Thoracic aorta (tissue), 2 donors: ENCODE measurements at regions not wholly inside any gene's neighbourhood (a gene's known extent, or its start where the extent isn't known, plus 50 kb on each side); places are given as distances from the start of the nearest gene placed in this dataset.
"Not testable (repeated sequence)": the region's sequence is repeated elsewhere in the genome, so short reads cannot be mapped to it uniquely, and the experiment has no call there.

Source experiments
- ATAC-seq: fragments of 150-250 bp; one replicate; pipeline ENCODE4 v1.8.0; 2017; ENCODE audit warnings: low read depth; ENCODE audit not compliant: insufficient number of reproducible peaks, low FRiP score
- DNase-seq: peaks from one replicate; pipeline ENCODE4 v3.0.0-alpha.2; 2020; ENCODE audit warnings: low spot score
- H3K27ac ChIP-seq, 2 donors: fragments of 200-600 bp; sonication (generic); 1 replicate in 1 of 2; 2 replicates in 1 of 2; pipeline ENCODE4 v1.5.1; 2016; ENCODE audit warnings: mild to moderate bottlenecking in 2 of 2, moderate library complexity in 2 of 2
- H3K27me3 ChIP-seq: fragments of 200-600 bp; sonication (generic); replicated peaks from 2 replicates; pipeline ENCODE4 v1.6.0; 2016; ENCODE audit warnings: mild to moderate bottlenecking; ENCODE audit not compliant: insufficient read depth
- H3K36me3 ChIP-seq: fragments of 200-600 bp; sonication (generic); one replicate; pipeline ENCODE4 v1.5.1; 2016
- H3K4me1 ChIP-seq, 2 donors: fragments of 200-600 bp; sonication (generic); 1 replicate in 1 of 2; 2 replicates in 1 of 2; pipeline versions ENCODE4 v1.5.1 to v1.6.0; 2016; ENCODE audit warnings: low read depth in 2 of 2, mild to moderate bottlenecking in 1 of 2; ENCODE audit not compliant: control insufficient read depth in 1 of 2
- H3K4me3 ChIP-seq: fragments of 200-600 bp; sonication (generic); 2 replicates; pipeline ENCODE4 v1.5.1; 2016; ENCODE audit warnings: mild to moderate bottlenecking
- H3K9me3 ChIP-seq: fragments of 200-600 bp; sonication (generic); 2 replicates; pipeline ENCODE4 v1.5.1; 2016
- TF ChIP-seq, protein P1 (sequence below): fragments of 200-600 bp; sonication (generic); IDR thresholded peaks from one replicate; pipeline ENCODE4 v1.5.1; 2019; ENCODE audit warnings: antibody characterized with exemption

DNA sequence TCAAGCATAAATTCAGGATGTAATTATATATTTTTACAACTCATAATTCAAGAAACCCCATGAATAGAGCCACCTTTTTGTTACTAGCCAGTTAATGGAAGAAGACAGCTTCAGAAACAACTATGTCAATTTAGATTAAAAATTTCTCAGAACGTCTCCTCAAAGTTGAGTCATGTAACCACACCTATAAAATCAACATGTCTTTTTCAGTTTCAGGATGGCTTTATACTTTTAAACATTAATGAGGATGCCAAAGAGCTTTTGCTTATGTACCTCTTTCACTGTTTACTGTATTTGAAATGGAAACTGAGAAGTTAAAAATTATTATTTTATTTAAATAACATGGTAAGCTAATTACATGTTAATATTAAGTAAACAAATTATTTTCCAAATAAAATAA lies 280.1 kb downstream of the PTH2R start:
- Histone ChIP-seq H3K4me1 (no peaks in the 10 kb centered on the region), H3K36me3 (no peaks in the 10 kb centered on the region), H3K4me3 (no peak overlapping the region), H3K9me3 (peaks cover 5% of the 10 kb centered on the region), H3K27ac (no peak overlapping the region), H3K27me3 (no peaks in the 10 kb centered on the region)
- TF ChIP-seq, protein P1, sequence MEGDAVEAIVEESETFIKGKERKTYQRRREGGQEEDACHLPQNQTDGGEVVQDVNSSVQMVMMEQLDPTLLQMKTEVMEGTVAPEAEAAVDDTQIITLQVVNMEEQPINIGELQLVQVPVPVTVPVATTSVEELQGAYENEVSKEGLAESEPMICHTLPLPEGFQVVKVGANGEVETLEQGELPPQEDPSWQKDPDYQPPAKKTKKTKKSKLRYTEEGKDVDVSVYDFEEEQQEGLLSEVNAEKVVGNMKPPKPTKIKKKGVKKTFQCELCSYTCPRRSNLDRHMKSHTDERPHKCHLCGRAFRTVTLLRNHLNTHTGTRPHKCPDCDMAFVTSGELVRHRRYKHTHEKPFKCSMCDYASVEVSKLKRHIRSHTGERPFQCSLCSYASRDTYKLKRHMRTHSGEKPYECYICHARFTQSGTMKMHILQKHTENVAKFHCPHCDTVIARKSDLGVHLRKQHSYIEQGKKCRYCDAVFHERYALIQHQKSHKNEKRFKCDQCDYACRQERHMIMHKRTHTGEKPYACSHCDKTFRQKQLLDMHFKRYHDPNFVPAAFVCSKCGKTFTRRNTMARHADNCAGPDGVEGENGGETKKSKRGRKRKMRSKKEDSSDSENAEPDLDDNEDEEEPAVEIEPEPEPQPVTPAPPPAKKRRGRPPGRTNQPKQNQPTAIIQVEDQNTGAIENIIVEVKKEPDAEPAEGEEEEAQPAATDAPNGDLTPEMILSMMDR = no peak
- DNase-seq (no peak), ATAC-seq (no peak)

DNA sequence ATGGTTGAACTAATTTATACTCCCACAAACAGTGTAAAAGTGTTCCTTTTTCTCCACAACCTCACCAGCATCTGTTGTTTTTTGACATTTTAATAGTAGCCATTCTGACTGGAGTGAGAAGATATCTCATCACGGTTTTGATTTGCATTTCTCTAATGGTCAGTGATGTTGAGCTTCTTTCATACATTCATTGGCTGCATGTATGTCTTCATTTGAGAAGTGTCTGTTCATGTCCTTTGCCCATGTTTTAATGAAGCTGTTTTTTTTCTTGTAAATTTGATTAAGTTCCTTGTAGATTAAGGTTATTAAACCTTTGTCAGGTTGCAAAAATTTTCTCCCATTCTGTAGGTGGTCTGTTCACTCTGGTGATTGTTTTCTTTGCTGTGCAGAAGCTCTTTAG lies 281.1 kb downstream of the PTH2R start:
- not testable (repeated sequence) for ATAC-seq, H3K27me3 ChIP-seq, H3K4me1 ChIP-seq, H3K27ac ChIP-seq, H3K4me3 ChIP-seq, H3K9me3 ChIP-seq, DNase-seq, H3K36me3 ChIP-seq

DNA sequence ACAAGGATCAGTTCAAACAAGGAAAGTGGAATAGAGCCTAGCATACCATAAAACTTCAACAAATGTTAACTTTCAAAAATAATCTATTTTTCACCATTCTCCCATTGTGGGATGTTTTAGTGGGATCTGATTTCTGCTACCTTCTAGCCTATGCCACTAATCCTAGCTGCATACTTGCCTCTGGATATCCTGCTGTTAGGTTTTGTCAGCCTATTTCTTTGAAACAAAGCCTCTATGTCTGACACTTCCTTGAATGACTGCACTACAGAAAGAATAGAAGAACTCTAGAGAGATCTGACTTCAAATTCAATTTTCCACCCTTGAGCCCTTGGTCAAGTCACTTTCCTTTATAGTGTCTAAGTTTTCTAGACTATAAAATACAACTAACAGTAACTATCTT lies 291.5 kb downstream of the PTH2R start:
- Histone ChIP-seq H3K4me3 (no peak overlapping the region), H3K27ac (no peak overlapping the region), H3K36me3 (no peaks in the 10 kb centered on the region), H3K4me1 (no peaks in the 10 kb centered on the region), H3K27me3 (no peaks in the 10 kb centered on the region), H3K9me3 (no peaks in the 10 kb centered on the region)
- ATAC-seq (no peak), DNase-seq (no peak)
- TF ChIP-seq, protein P1 = no peak

DNA sequence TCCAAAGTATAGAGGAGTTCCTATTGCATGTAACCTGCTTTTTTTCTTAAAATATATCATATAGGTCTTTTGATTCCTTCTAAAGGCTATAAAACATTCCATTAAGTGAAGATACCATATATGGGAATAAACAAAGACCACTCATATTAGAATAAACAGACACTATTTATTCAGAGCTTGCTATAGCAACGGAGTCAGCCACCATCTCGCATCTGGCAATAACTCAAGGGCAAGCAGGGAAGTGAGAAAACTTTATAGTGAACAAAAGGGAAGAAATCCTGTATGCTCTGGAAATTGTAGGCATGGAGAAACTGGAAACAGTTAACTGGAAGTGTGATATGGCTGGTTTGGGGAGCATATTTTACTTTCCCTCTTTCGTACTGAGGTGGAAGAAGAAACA lies 301.9 kb downstream of the PTH2R start:
- TF ChIP-seq, protein P1 = no peak
- DNase-seq = no peak
- no peak for ATAC-seq

DNA sequence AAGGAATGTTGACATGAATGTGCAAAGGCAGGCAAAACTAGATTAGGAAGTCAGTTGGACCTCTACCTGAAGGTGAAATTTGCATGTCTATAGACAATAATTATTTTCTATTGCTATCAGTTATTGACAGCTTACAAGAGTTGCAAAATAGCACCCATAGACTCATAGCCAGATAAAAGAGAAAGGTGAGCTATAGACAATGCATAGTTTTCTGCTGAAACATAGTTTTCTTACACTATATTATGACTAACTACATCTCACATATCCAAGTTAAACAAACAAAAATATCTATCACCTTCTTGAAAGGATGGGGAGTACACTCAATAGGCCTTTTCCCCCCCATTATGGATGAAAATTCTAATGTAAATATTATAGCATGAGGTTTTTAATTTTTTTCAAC lies 305.0 kb downstream of the PTH2R start:
- Histone ChIP-seq H3K36me3 (no peaks in the 10 kb centered on the region), H3K4me3 (no peak overlapping the region), H3K27me3 (no peaks in the 10 kb centered on the region), H3K27ac (no peak overlapping the region), H3K4me1 (no peaks in the 10 kb centered on the region), H3K9me3 (no peaks in the 10 kb centered on the region)
- no peak for DNase-seq
- no peak for ATAC-seq
- TF ChIP-seq, protein P1 = no peak

More for the DNA sequence above, 301.9 kb downstream of the PTH2R start:
- Histone ChIP-seq H3K27ac (no peak overlapping the region), H3K36me3 (no peaks in the 10 kb centered on the region), H3K27me3 (no peaks in the 10 kb centered on the region), H3K4me3 (no peak overlapping the region), H3K9me3 (no peaks in the 10 kb centered on the region), H3K4me1 (no peaks in the 10 kb centered on the region)

DNA sequence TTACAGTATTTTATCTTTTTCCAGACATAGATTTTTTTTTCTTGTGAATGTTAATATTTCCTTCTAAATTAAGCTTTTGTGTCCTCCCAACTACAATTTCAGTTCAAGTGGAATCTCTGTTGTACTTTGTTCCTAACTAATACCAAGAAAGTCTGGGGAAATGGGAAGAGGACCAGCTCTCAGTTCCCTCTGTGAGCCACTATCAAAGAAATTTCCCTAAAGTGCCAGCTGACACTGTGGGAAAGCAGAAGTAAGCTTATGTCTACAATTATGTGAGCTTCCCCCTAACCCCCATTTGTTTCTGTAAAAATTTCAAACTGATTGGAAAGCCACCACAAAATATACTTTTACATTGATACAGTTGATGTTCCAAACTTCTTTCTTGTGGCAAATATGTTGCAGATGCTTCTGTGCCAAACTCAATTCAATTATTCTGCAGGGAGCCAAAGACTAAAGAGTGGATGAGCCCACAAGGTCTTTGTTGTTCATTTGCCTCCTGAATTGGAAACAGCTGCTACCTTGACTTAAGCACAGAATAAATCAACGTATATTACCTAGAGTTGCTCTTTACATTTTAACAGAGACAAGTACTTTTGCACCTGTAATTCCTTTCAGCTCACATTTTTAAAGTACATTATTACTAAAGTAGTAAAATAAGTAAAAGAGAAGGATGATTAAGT lies 306.6 kb downstream of the PTH2R start:
- no peak for ATAC-seq
- Histone ChIP-seq H3K27ac (no peak overlapping the region), H3K4me3 (no peak overlapping the region), H3K9me3 (no peaks in the 10 kb centered on the region), H3K36me3 (no peaks in the 10 kb centered on the region), H3K4me1 (no peaks in the 10 kb centered on the region), H3K27me3 (no peaks in the 10 kb centered on the region)
- no peak for DNase-seq
- TF ChIP-seq, protein P1 = no peak
